ENCODE measurements at regions not wholly inside any gene's neighbourhood (a gene's known extent, or its start where the extent isn't known, plus 50 kb on each side); places are given as distances from the start of the nearest gene placed in this dataset.

GRCh38 chr10:36236931-36237330 is 594.8 kb upstream of the FZD8 start:
- Histone ChIP-seq H3K27me3 (no peaks in the 10 kb centered on the region), H3K4me1 (no peaks in the 10 kb centered on the region), H3K4me3 (no peak overlapping the region), H3K36me3 (no peaks in the 10 kb centered on the region), H3K27ac (no peak overlapping the region), H3K9me3 (no peaks in the 10 kb centered on the region)
- TF ChIP-seq CTCF (IDR thresholded peaks at IDR 0.05) (no peak), POLR2AphosphoS5 (IDR thresholded peaks at IDR 0.05) (no peak), EP300 (IDR thresholded peaks at IDR 0.05) (no peak), POLR2A (IDR thresholded peaks at IDR 0.05) (no peak)
- 53% methylated on average over 2 of the region's 2 CpGs for WGBS
- no peak for DNase-seq (ENCODE audit: low spot score in 2 of 2)

- H3K9me3 ChIP-seq: no peaks in the 10 kb centered on the region
- WGBS: 70% methylated on average over 1 of the region's 1 CpG
These were observed 594.2 kb upstream of the FZD8 start for GRCh38 chr10:36236341-36236740.

GRCh38 chr10:36232935-36233334 is 590.8 kb upstream of the FZD8 start:
- Histone ChIP-seq H3K27ac (no peak overlapping the region), H3K9me3 (no peaks in the 10 kb centered on the region), H3K27me3 (no peaks in the 10 kb centered on the region), H3K36me3 (no peaks in the 10 kb centered on the region), H3K4me3 (no peak overlapping the region), H3K4me1 (no peaks in the 10 kb centered on the region)
- no peak for TF ChIP-seq CTCF (IDR thresholded peaks at IDR 0.05)
- no peak for TF ChIP-seq POLR2A (IDR thresholded peaks at IDR 0.05)
- no peak for TF ChIP-seq EP300 (IDR thresholded peaks at IDR 0.05)
- no peak for TF ChIP-seq POLR2AphosphoS5 (IDR thresholded peaks at IDR 0.05)
- no peak for DNase-seq (ENCODE audit: low spot score in 2 of 2)
- 87% methylated on average over 3 of the region's 3 CpGs for WGBS

More at GRCh38 chr10:36236341-36236740, 594.2 kb upstream of the FZD8 start:
- Histone ChIP-seq H3K4me1 (no peaks in the 10 kb centered on the region), H3K27me3 (no peaks in the 10 kb centered on the region), H3K36me3 (no peaks in the 10 kb centered on the region), H3K4me3 (no peak overlapping the region), H3K27ac (no peak overlapping the region)
- no peak for TF ChIP-seq EP300 (IDR thresholded peaks at IDR 0.05)
- DNase-seq (ENCODE audit: low spot score in 2 of 2): no peak

GRCh38 chr10:36224431-36224985 is 582.4 kb upstream of the FZD8 start:
- no peak for DNase-seq (ENCODE audit: low spot score in 2 of 2)
- H3K27me3 ChIP-seq: no peaks in the 10 kb centered on the region
- 69% methylated on average over 4 of the region's 4 CpGs for WGBS
- H3K27ac ChIP-seq: no peak overlapping the region
- no peak overlapping the region for H3K4me3 ChIP-seq
- H3K36me3 ChIP-seq: no peaks in the 10 kb centered on the region
- no peaks in the 10 kb centered on the region for H3K9me3 ChIP-seq
- TF ChIP-seq CTCF (IDR thresholded peaks at IDR 0.05) (no peak), POLR2A (IDR thresholded peaks at IDR 0.05) (no peak), EP300 (IDR thresholded peaks at IDR 0.05) (no peak)
- no peaks in the 10 kb centered on the region for H3K4me1 ChIP-seq

- H3K4me3 ChIP-seq: no peak overlapping the region
- no peak overlapping the region for H3K27ac ChIP-seq
- H3K36me3 ChIP-seq: no peaks in the 10 kb centered on the region
- 44% methylated on average over 1 of the region's 1 CpG for WGBS
- no peak for DNase-seq (ENCODE audit: low spot score in 2 of 2)
- H3K27me3 ChIP-seq: no peaks in the 10 kb centered on the region
- TF ChIP-seq EP300 (IDR thresholded peaks at IDR 0.05) (no peak), POLR2AphosphoS5 (IDR thresholded peaks at IDR 0.05) (no peak), POLR2A (IDR thresholded peaks at IDR 0.05) (no peak), CTCF (IDR thresholded peaks at IDR 0.05) (no peak)
- H3K4me1 ChIP-seq: no peaks in the 10 kb centered on the region
- no peaks in the 10 kb centered on the region for H3K9me3 ChIP-seq
These were observed 579.0 kb upstream of the FZD8 start for GRCh38 chr10:36221101-36221500.

- Histone ChIP-seq H3K4me1 (no peaks in the 10 kb centered on the region), H3K4me3 (no peak overlapping the region), H3K36me3 (no peaks in the 10 kb centered on the region), H3K9me3 (no peaks in the 10 kb centered on the region), H3K27ac (no peak overlapping the region), H3K27me3 (no peaks in the 10 kb centered on the region)
- TF ChIP-seq EP300 (IDR thresholded peaks at IDR 0.05): no peak
- TF ChIP-seq POLR2AphosphoS5 (IDR thresholded peaks at IDR 0.05): no peak
- TF ChIP-seq CTCF (IDR thresholded peaks at IDR 0.05): no peak
- no peak for TF ChIP-seq POLR2A (IDR thresholded peaks at IDR 0.05)
- DNase-seq (ENCODE audit: low spot score in 2 of 2): no peak
- WGBS: 48% methylated on average over 1 of the region's 1 CpG
These were observed 578.1 kb upstream of the FZD8 start for GRCh38 chr10:36220151-36220550.
